ENCODE measurements at regions not wholly inside any gene's neighbourhood (a gene's known extent, or its start where the extent isn't known, plus 50 kb on each side); places are given as distances from the start of the nearest gene placed in this dataset.

DNA sequence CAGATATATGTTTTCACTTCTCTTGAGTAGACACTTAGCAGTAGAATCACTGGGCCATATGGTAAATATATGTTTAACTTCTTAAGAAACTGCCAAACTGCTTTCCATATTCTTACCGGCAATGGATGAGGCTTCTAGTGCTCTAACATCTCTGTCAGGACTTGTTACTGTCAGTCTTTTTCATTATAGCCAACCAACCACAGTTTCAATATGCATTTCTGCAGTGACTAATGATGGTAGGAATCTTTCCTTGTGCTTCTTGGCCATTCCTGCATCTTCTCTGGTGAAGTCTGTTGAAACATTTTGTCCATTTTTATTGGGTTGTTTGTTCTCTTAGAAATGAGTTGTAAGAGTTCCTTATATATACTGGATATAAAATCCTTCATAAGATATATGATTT, 66.0 kb upstream of the SYNDIG1 start:
- TF ChIP-seq, protein P1, sequence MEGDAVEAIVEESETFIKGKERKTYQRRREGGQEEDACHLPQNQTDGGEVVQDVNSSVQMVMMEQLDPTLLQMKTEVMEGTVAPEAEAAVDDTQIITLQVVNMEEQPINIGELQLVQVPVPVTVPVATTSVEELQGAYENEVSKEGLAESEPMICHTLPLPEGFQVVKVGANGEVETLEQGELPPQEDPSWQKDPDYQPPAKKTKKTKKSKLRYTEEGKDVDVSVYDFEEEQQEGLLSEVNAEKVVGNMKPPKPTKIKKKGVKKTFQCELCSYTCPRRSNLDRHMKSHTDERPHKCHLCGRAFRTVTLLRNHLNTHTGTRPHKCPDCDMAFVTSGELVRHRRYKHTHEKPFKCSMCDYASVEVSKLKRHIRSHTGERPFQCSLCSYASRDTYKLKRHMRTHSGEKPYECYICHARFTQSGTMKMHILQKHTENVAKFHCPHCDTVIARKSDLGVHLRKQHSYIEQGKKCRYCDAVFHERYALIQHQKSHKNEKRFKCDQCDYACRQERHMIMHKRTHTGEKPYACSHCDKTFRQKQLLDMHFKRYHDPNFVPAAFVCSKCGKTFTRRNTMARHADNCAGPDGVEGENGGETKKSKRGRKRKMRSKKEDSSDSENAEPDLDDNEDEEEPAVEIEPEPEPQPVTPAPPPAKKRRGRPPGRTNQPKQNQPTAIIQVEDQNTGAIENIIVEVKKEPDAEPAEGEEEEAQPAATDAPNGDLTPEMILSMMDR (IDR thresholded peaks at IDR 0.05): no peak
- TF ChIP-seq POLR2AphosphoS5 (IDR thresholded peaks at IDR 0.05): peak in 1 of 4 donors; percentile 9

Data from sigmoid colon (tissue), 4 donors.